T-helper 17 cell (primary cell): ENCODE measurements at regions not wholly inside any gene's neighbourhood (a gene's known extent, or its start where the extent isn't known, plus 50 kb on each side); places are given as distances from the start of the nearest gene placed in this dataset.

ENCODE experiments used
- ATAC-seq: fragments of 150-1000 bp; cut with Tn5 transposase; 2 replicates; pipeline ENCODE4 v1.10.0; 2021; ENCODE audit warnings: mild to moderate bottlenecking, moderate library complexity
- DNase-seq, 3 donors: peaks; one replicate each; pipeline versions ENCODE4 v3.0.0 to v3.0.0-alpha.2; 2020 to 2021
- H3K9me3 ChIP-seq: one replicate; pipeline ENCODE4 v1.7.0; 2013; ENCODE audit warnings: low read length, mild to moderate bottlenecking; ENCODE audit not compliant: control insufficient read depth, poor library complexity, severe bottlenecking
- H3K27ac Mint-ChIP-seq: one replicate; pipeline ENCODE4 v1.8.0; 2022; ENCODE audit warnings: mild to moderate bottlenecking, moderate library complexity, mixed read lengths
- H3K27me3 Mint-ChIP-seq: one replicate; pipeline ENCODE4 v1.8.0; 2022; ENCODE audit warnings: mixed read lengths
- H3K36me3 Mint-ChIP-seq: one replicate; pipeline ENCODE4 v1.8.0; 2022; ENCODE audit warnings: low read depth, mixed read lengths
- H3K4me1 Mint-ChIP-seq: one replicate; pipeline ENCODE4 v1.8.0; 2022; ENCODE audit warnings: mild to moderate bottlenecking, mixed read lengths
- H3K4me3 Mint-ChIP-seq: one replicate; pipeline ENCODE4 v1.8.0; 2022; ENCODE audit warnings: mild to moderate bottlenecking, moderate library complexity, mixed read lengths

DNA sequence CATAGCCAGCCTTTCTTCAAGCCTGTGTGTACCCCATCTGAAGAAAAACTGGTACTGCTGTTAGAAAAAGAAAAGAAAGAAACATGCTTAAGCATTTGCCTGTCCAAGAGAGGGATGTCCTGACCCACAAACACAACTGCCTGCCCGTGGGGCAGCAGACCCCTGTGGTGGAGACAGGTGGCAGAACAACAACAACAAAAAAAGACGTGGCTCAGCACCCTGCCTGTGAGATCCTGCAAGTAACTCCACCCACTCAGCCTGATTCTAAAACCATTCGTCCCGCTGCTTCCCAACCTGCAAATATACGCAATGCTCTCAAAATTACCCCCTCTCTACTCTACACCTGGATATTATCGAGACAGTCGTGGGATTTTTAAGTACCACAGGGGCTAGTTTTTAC lies 64.9 kb upstream of the ZDHHC17 start:
- Mint-ChIP-seq H3K4me3 (no peak overlapping the region), H3K27me3 (peaks cover 15% of the 10 kb centered on the region), H3K4me1 (peaks cover 2% of the 10 kb centered on the region), H3K27ac (no peak overlapping the region), H3K36me3 (no peaks in the 10 kb centered on the region)
- H3K9me3 ChIP-seq, result no peaks in the 10 kb centered on the region
- no peak for ATAC-seq
- DNase-seq, result no peak

GRCh38 chr12:76701690-76702089 lies 62.2 kb upstream of the ZDHHC17 start:
- Mint-ChIP-seq H3K36me3 (peaks cover 6% of the 10 kb centered on the region), H3K4me1 (peaks cover 8% of the 10 kb centered on the region), H3K27me3 (peaks cover 30% of the 10 kb centered on the region), H3K27ac (no peak overlapping the region), H3K4me3 (no peak overlapping the region)
- ATAC-seq (no peak), DNase-seq (no peak)
- no peaks in the 10 kb centered on the region for H3K9me3 ChIP-seq

GRCh38 chr12:76702946-76703345 lies 61.0 kb upstream of the ZDHHC17 start:
- H3K4me3 Mint-ChIP-seq, result no peak overlapping the region
- no peaks in the 10 kb centered on the region for H3K9me3 ChIP-seq
- H3K36me3 Mint-ChIP-seq, result peaks cover 6% of the 10 kb centered on the region
- peaks cover 8% of the 10 kb centered on the region for H3K4me1 Mint-ChIP-seq
- DNase-seq (no peak), ATAC-seq (no peak)
- peaks cover 31% of the 10 kb centered on the region for H3K27me3 Mint-ChIP-seq
- no peak overlapping the region for H3K27ac Mint-ChIP-seq

- no peaks in the 10 kb centered on the region for H3K9me3 ChIP-seq
- H3K27me3 Mint-ChIP-seq, result peaks cover 31% of the 10 kb centered on the region
- DNase-seq (no peak), ATAC-seq (no peak)
- H3K27ac Mint-ChIP-seq, result no peak overlapping the region
- H3K4me1 Mint-ChIP-seq, result peaks cover 6% of the 10 kb centered on the region
- no peak overlapping the region for H3K4me3 Mint-ChIP-seq
- peaks cover 6% of the 10 kb centered on the region for H3K36me3 Mint-ChIP-seq
These were observed 59.2 kb upstream of the ZDHHC17 start for GRCh38 chr12:76704693-76705092.

DNA sequence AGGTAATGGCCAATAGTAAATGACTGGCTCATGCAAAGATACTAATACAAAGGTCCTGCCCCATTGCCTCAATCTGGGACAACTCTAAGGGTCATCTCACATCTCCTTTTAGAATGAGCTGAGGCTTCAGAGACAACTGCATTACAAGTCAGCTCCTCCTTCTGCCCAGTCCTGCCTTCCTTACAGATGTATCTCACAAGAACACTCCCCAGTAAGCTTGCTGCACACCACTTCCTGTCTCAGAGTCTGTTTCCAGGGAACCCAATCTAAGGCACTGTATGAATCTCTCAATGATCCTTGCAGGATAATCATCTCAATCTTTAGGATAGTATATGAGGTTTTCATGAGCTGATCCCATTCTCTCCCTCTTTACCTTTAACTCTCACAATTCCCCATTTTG lies 57.8 kb upstream of the ZDHHC17 start:
- no peaks in the 10 kb centered on the region for H3K9me3 ChIP-seq
- peaks cover 6% of the 10 kb centered on the region for H3K4me1 Mint-ChIP-seq
- H3K27ac Mint-ChIP-seq, result peak overlapping the region; percentile 21
- H3K36me3 Mint-ChIP-seq, result peaks cover 6% of the 10 kb centered on the region
- DNase-seq, result no peak
- H3K4me3 Mint-ChIP-seq, result no peak overlapping the region
- ATAC-seq, result no peak
- H3K27me3 Mint-ChIP-seq, result peaks cover 33% of the 10 kb centered on the region

DNA sequence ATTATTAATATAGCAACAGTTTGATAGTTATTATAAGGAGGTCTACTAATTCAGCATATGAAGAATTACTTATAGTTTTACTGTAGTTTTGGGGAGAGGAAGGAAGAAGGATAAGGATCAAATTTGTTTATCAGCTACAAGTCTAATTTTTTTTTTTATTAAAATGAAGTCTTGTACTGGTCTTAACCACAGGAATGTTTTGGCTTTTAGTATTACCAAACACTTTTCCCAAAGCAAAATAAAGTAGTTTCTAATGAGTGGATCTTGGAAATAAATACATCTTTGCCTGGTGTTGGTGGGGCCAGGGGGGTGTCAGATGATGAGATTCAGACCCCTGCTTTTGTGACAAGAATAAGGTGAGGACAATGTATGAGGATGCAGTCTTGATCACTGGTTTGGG lies 57.2 kb upstream of the ZDHHC17 start:
- H3K4me1 Mint-ChIP-seq, result peaks cover 6% of the 10 kb centered on the region
- peaks cover 36% of the 10 kb centered on the region for H3K27me3 Mint-ChIP-seq
- DNase-seq (no peak), ATAC-seq (no peak)
- no peak overlapping the region for H3K4me3 Mint-ChIP-seq
- H3K9me3 ChIP-seq, result no peaks in the 10 kb centered on the region
- no peak overlapping the region for H3K27ac Mint-ChIP-seq
- H3K36me3 Mint-ChIP-seq, result peaks cover 6% of the 10 kb centered on the region

- H3K4me3 Mint-ChIP-seq, result no peak overlapping the region
- DNase-seq, result no peak
- H3K27me3 Mint-ChIP-seq, result peaks cover 29% of the 10 kb centered on the region
- H3K27ac Mint-ChIP-seq, result no peak overlapping the region
- peaks cover 6% of the 10 kb centered on the region for H3K36me3 Mint-ChIP-seq
- peaks cover 6% of the 10 kb centered on the region for H3K4me1 Mint-ChIP-seq
- no peak for ATAC-seq
- no peaks in the 10 kb centered on the region for H3K9me3 ChIP-seq
These were observed 56.1 kb upstream of the ZDHHC17 start for GRCh38 chr12:76707772-76708171.

- no peak for DNase-seq
- no peak overlapping the region for H3K4me3 Mint-ChIP-seq
- peaks cover 6% of the 10 kb centered on the region for H3K36me3 Mint-ChIP-seq
These were observed 55.6 kb upstream of the ZDHHC17 start for GRCh38 chr12:76708296-76708695.

DNA sequence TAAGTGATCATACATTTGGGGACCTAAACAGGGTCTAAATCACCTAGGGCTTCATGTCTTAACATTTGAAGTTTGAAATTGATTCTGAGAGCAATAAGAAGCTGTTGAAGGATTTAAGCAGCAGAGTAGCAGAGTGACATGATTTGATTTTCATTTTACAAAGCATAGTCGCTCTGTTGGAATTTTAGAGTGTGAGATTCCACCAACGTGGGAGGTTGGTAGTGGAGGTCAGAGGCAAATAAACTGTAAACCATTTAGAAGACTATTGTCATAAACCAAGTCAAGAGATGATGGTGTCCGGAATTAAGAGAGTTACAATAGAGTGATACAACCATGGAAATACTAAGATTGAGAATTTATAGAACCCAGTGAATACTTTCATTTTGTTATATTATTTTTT lies 52.7 kb upstream of the ZDHHC17 start:
- H3K9me3 ChIP-seq, result no peaks in the 10 kb centered on the region
- no peaks in the 10 kb centered on the region for H3K36me3 Mint-ChIP-seq
- peaks cover 16% of the 10 kb centered on the region for H3K27me3 Mint-ChIP-seq
- no peak overlapping the region for H3K27ac Mint-ChIP-seq
- DNase-seq, result no peak
- no peak overlapping the region for H3K4me3 Mint-ChIP-seq
- no peak for ATAC-seq
- H3K4me1 Mint-ChIP-seq, result peaks cover 3% of the 10 kb centered on the region

More at GRCh38 chr12:76708296-76708695, 55.6 kb upstream of the ZDHHC17 start:
- no peak for ATAC-seq
- Mint-ChIP-seq H3K27ac (no peak overlapping the region), H3K4me1 (peaks cover 6% of the 10 kb centered on the region), H3K27me3 (peaks cover 29% of the 10 kb centered on the region)
- no peaks in the 10 kb centered on the region for H3K9me3 ChIP-seq

DNA sequence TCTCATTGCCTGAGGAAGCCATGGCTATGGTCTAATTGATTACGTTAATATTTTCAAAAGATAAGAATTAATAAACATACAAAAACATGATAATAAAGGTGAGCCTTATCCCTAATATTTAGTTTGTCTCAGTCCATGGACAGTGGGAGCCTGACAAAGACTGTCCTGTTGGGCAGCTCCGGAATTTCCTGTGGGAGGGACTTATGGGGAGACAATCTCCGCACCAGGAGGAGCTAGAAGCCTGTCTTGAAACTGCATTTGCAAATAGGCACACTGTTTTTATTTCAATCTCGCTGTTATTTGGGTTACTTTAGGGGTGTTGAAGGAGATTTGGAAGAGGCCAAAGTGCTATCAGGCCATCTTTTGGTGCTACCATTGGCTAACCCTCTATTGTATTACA lies 50.8 kb upstream of the ZDHHC17 start:
- H3K27me3 Mint-ChIP-seq, result peaks cover 10% of the 10 kb centered on the region
- no peaks in the 10 kb centered on the region for H3K9me3 ChIP-seq
- H3K4me1 Mint-ChIP-seq, result no peaks in the 10 kb centered on the region
- H3K4me3 Mint-ChIP-seq, result no peak overlapping the region
- no peak for ATAC-seq
- DNase-seq, result no peak
- no peaks in the 10 kb centered on the region for H3K36me3 Mint-ChIP-seq
- H3K27ac Mint-ChIP-seq, result no peak overlapping the region

DNA sequence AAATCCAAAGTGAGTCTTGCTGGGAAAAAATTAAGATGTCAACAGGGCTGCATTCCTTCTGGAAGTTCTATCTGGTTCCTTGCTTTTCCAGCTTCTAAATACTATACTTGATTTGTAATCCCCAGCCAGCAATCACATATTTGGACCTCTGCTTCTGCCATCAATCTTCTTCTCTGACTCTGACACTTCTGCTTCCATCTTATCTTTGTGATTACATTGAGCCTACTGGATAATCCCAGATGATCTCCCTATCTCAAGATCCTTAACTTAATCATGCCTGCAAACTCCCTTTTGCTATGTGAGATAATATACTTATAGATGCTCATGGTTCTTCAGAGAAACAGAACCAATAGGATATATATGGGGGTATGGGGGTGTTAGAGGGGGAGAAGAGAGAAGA lies 49.9 kb upstream of the ZDHHC17 start:
- Mint-ChIP-seq H3K27me3 (peaks cover 16% of the 10 kb centered on the region), H3K4me1 (peaks cover 2% of the 10 kb centered on the region), H3K4me3 (no peak overlapping the region), H3K36me3 (no peaks in the 10 kb centered on the region), H3K27ac (no peak overlapping the region)
- no peak for ATAC-seq
- DNase-seq, result no peak
- H3K9me3 ChIP-seq, result no peaks in the 10 kb centered on the region
